ENCODE measurements at regions not wholly inside any gene's neighbourhood (a gene's known extent, or its start where the extent isn't known, plus 50 kb on each side); places are given as distances from the start of the nearest gene placed in this dataset.

- DNase-seq: no peak
Measured at GRCh38 chr3:74506246-74506645, 108.2 kb downstream of the CNTN3 start.

- DNase-seq: no peak
Measured at GRCh38 chr3:74501007-74501406, 113.5 kb downstream of the CNTN3 start.

GRCh38 chr3:74500257-74500656 lies 114.2 kb downstream of the CNTN3 start:
- DNase-seq: no peak

- DNase-seq: no peak
Measured at GRCh38 chr3:74491874-74492273, 122.6 kb downstream of the CNTN3 start.

- no peak for DNase-seq
Measured at GRCh38 chr3:74489050-74489792, 125.2 kb downstream of the CNTN3 start.

- DNase-seq: no peak
Measured at GRCh38 chr3:74479915-74480314, 134.5 kb downstream of the CNTN3 start.

GRCh38 chr3:74470313-74470712 lies 144.1 kb downstream of the CNTN3 start:
- DNase-seq: no peak

GRCh38 chr3:74469713-74470112 lies 144.7 kb downstream of the CNTN3 start:
- no peak for DNase-seq

GRCh38 chr3:74469151-74469550 lies 145.3 kb downstream of the CNTN3 start:
- DNase-seq: no peak

GRCh38 chr3:74465715-74466410 lies 148.6 kb downstream of the CNTN3 start:
- DNase-seq: no peak

- DNase-seq: no peak
Measured at GRCh38 chr3:74463515-74463914, 150.9 kb downstream of the CNTN3 start.

- DNase-seq: no peak
Measured at GRCh38 chr3:74456166-74456565, 158.3 kb downstream of the CNTN3 start.

GRCh38 chr3:74447221-74447620 lies 167.2 kb downstream of the CNTN3 start:
- no peak for DNase-seq

- DNase-seq: no peak
Measured at GRCh38 chr3:74445541-74445940, 168.9 kb downstream of the CNTN3 start.

- DNase-seq: no peak
Measured at GRCh38 chr3:74443102-74443501, 171.4 kb downstream of the CNTN3 start.

GRCh38 chr3:74442683-74443082 lies 171.8 kb downstream of the CNTN3 start:
- no peak for DNase-seq

- no peak for DNase-seq
Measured at GRCh38 chr3:74442068-74442467, 172.4 kb downstream of the CNTN3 start.

GRCh38 chr3:74436184-74436583 lies 178.3 kb downstream of the CNTN3 start:
- DNase-seq: no peak

GRCh38 chr3:74435631-74436030 lies 178.8 kb downstream of the CNTN3 start:
- DNase-seq: no peak

GRCh38 chr3:74434406-74434805 lies 180.1 kb downstream of the CNTN3 start:
- no peak for DNase-seq

GRCh38 chr3:74426571-74426970 lies 187.9 kb downstream of the CNTN3 start:
- DNase-seq: no peak

- no peak for DNase-seq
Measured at GRCh38 chr3:74423867-74424266, 190.6 kb downstream of the CNTN3 start.

- no peak for DNase-seq
Measured at GRCh38 chr3:74420538-74421124, 193.8 kb downstream of the CNTN3 start.

- no peak for DNase-seq
Measured at GRCh38 chr3:74415731-74416130, 198.7 kb downstream of the CNTN3 start.

Data from cerebellar nuclear complex (tissue), 1 donor.